CD4-positive, alpha-beta T cell treated with Interleukin-15 for 1 hour (primary cell): ENCODE measurements at regions not wholly inside any gene's neighbourhood (a gene's known extent, or its start where the extent isn't known, plus 50 kb on each side); places are given as distances from the start of the nearest gene placed in this dataset.

ENCODE experiments used
- DNase-seq: peaks from one replicate; pipeline ENCODE4 v3.0.0-alpha.2; 2020

DNA sequence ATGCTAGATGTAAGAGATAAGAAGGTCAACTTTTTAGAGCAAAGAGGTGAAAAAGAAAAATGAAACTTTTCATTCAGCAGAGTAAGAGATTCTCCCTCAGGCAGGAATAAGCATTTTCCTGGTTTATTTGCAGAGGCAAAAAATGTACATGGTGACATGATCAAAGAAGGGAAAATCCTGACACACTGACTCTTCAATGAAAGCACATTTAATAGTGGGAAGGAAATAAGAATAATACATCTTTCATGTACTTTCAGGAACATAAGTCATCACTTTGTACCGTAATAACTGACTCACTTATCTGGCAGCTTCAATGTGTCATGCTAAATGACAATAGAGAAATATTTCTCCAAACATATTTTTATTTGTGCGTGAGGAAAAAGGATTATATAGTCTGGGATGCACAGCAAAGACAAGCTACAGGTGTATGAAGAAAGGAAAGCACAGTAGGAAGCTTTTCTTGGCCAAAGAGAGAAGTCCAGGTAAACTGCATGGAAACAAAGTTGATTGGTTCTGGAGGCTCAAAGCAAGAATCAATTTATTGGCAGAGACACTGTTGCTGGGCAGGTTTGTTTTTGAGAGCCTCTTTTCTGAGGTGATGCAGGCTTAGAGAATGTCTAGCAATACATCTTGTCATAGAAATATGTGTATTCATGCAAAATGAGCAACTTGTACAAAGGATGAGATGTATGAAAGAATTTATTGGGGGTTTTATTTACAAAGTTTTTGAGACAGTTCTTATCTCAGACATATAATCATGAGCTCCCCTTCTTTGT is 1409.0 kb downstream of the PLA2G4A start:
- no peak for DNase-seq

DNA sequence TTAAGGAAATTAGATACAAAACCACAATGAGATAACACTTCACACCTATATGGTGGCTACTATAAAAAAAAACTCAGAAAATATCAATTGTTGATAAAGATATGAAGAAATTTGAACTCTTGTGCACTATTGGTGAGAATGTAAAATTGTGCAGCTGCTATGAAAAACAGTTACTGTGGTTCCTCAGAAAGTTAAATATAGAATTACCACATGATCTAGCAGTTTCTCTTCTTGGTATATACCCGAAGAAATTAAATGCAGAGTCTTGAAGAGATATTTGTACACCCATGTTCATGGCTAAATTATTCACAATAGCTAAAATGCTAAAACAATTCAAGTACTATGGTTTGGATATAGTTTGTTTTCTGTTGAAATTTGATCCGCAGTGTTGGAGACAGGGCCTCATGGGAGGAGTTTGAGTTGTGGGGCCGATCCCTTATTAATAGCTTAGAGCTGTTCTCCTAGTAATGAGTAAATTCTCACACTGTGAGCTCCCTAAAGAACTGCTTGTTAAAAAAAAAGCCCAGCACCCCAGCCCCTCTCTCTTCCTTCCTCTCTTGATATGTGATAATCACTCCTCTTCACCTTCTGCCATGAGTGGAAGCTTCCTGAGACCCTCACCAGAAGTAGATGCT is 1412.1 kb downstream of the PLA2G4A start:
- DNase-seq = no peak

DNA sequence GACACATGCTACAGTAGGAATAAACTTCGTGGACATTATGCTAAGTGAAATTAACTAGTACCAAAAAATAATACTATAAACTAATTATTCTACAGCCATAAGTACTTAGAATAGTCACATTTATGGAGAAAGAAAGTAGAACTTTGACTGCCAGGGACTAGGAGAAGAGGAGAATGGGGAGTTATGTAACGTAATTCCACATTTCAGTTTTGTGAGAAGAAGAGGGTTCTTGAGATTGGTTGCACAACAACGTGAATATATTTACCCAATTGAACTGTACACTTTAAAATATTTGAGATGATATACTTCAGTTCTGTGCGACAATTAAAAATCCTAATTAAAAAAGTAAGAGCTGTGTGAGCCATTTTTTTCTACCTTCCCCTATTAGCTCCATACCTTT is 1412.9 kb downstream of the PLA2G4A start:
- no peak for DNase-seq

DNA sequence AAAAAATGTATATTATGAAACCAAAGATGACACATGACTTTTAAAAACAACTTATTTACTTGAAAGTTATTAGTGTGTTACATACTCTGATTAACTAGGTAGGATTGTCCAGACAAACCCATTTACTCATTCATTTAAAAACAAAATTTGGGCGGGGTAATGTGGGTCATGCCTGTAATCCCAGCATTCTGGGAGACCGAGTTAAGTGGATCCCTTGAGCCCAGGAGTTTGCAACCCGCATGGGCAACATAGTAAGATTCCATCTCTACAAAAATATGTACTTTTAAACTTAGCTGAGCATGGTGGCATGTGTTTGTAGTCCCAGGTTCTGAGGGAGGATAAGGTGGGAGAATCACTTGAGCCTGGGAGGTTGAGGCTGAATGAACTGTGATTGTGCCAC is 1414.7 kb downstream of the PLA2G4A start:
- no peak for DNase-seq

DNA sequence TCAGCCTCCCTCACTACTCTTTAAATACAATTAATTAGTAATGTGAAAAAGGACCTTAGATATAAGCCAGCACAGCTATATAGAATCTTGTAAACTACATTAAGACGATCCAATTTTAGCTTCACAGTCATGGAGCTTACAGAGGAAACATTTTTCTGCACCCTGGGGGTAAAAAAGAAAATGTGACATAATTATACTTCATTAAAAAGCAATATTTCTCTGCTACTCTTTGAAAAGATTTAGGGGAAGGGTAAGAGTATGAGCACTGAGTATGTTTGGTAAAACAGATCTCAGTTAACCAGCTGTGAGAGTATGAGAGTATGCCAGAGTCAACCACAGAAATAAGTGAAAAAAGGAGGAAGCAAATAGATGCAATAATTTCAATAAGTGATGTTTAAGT is 1415.9 kb downstream of the PLA2G4A start:
- DNase-seq = no peak

DNA sequence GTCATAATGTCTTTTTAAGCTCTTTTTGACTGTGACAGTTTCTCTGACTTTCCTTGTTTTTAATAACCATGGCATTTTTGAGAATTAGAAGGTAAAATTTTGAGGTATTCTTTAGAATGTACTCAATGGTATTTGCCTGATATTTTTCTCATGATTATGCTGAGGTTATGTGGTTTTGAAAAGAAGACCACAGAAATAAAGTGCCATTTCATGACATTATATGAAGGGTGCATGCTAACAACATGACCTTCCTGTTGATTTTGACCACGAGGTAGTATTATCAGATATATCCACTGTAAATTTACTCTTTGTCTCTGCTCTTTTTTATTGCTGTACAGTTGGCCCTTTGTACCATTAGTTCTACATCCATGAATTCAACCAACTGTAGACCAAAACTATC is 1418.5 kb downstream of the PLA2G4A start:
- no peak for DNase-seq

DNA sequence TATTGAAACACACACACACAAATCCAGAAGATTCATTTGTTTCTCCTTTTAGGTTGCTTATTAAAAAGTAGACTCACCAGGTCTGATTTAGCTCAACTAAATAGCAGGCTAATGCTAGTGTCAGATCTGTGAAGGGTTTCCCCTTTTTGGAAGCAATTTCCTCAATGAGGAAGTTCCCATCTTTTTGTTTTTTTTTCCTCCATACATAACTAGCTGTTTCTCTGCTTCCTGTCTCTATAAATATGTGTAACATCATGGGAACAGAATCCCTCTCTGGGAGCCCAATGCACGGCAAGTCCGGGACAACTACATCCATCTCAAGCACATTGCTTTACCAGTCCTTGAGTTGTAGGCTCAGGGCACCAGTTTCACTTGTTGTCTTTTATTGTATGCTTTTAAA is 1421.1 kb downstream of the PLA2G4A start:
- no peak for DNase-seq

DNA sequence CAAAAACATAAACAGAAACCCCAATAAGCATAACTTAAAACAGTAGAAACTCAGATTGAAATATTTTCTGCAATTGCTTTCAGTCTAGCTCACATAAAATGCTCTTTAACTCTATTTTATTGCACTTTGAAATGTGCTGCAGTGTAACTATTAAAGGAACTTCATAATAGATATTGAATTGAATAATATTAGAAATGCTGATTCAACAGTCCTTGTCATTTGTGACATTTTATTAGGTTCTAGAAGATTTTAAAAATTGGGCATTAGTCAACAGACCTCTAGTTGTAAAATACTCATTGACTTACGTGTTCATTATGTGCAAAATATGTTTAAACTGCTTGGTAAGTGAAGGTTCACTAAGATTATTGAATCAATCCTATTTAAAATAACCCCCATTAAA is 1422.3 kb downstream of the PLA2G4A start:
- no peak for DNase-seq

DNA sequence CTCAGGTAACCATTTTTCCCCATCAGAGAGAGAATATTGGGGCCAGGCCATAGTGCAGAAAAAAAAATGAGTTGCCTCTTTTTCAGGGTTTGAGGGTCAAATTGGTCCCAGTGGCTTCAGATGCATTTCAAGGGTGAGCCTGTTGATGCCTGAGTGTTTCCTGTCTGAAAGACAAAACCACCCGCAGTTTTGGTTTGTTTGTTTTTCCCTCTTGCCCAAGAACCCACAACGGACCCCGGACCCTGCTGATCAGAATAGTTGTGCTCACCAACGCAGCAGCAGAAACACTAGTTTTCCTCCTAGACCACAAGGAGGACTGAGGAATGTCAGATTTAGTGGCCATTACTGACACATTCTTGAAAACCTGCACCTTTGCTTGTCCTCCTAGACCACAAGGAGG is 1433.1 kb downstream of the PLA2G4A start:
- DNase-seq = no peak

DNA sequence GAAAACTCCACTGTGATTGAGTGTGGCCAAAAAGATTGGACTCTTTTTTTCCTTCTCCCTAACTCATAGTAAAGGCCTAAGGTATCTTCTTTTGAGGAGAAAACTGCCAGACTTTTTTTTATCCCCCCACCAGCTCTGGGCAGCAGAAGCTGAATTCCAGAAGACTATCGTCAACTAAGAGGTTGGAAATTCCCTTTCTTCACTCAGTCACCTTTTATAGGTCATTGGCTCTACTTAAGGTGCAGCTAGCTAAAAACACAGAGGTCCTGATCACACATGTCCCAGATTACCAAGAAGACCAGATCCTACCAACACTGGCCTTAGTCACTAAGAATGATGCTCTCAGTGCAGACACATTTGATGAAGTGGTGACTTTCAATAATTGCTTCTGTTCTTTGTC is 1441.2 kb downstream of the PLA2G4A start:
- DNase-seq = no peak

DNA sequence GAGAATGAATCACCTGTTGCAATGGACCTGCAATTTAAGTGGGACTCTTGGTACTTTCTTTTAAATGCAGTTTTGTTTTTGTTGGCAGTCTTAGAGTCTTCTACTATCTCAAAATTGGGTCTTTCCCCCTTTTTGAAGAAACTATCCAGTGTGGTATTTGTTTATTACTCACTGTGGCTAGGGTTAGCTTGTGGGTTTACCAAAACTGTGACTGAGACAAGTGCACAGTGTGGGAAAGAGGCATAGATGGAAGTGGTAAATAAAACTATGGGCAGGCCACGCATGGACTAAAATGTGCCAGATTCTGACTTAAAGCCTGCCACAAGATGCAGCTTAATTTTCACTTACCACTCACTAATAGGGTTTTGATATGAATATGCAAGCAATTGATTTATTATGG is 1441.7 kb downstream of the PLA2G4A start:
- DNase-seq = no peak

DNA sequence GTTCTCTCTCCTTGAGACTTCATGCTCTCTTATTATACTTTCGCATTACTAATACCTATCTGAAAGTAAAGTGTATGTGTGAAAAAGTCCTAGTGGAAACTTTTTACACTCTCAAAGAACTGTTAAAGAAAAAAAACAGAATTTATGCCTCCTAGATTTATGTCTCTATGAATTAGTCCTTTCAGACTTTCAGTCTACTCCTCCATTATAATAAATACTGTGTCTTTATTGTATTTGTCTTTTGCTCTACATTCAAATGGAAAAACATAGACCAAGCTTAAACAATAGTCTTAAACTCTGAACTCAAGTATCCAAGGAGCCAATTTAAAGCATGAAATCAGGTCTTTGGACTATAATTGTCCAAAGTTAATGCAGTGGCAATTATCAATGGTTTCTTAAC is 1449.0 kb downstream of the PLA2G4A start:
- no peak for DNase-seq

DNA sequence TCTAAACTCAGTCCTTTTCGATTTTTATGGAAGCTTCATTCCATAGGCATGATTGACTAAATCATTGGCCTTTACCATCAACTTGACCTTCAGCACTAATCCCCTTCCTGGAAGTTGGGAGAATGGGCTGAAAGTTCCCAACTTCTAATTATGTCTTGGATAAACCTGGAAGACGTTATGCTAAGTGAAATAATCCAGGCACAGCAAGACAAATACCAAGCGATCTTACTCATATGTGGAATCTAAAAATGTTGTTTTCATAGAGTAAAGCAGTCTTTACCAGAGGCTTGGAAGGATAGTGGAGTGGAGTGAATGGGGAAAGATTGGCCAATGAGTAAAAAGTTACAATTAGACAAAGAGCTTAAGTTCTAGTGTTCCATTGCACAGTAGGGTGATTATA is 1453.2 kb downstream of the PLA2G4A start:
- DNase-seq = no peak

DNA sequence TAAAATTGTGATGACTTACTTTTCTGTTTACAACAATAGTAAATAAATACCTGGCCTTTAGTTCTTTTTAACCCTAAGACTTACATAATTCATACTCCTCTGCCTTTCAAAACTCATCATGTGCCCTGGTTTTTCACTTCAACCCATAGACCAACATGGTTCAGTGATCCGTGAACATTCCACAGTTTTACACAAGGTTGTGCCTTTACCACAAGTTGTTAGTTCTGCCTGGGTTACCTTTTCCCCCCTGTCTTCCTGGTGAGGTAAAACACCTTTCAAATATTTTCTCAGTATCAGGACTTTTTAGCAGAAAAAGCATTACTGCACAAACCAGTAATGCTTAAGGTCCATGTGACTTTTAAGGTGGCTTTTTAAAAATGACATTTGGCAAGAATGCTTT is 1466.4 kb downstream of the PLA2G4A start:
- no peak for DNase-seq

DNA sequence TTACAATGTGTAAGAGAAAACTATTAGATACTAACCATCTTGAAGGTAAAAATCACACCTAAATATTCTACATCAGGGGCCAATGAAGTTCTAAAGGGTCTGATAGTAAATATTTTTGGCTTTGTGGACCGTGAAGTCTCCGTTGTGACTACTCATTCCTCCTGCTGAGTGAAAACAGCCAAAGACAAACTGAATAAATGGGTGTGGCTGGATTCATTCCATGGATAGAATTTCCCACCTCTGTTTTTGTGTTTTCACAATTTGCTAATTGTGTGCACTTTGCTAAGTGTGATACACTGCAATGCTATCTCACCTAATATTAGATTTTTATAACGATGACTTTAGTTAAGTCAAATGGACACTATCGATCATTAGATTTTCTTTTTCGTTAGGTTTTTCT is 1474.0 kb downstream of the PLA2G4A start:
- no peak for DNase-seq

DNA sequence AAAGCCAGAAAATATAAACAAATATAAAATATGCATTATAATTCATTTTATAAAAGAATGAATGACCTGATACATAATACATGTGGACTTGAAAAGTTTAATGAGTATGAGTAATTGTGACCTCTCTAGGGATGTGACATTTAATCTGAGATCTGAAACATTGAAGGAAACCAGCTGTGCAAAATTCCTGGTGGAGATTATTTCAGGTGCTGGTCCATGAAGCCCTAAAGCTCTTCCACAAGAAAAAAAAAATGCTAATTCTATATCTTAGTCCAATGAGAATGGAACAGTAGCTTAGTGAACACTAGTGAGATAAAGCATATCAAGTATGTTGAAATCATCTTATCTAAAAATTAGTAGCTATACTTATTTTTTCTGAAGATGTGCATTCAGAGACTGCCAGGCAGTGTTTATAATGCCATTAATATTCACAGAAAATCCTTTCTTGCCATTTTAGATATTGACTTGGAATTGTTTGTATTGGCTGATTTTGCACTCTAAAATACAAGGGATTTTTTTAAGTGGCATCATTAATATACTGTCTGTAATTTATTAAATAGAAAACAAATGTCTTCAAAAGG is 1485.9 kb downstream of the PLA2G4A start:
- DNase-seq = no peak

DNA sequence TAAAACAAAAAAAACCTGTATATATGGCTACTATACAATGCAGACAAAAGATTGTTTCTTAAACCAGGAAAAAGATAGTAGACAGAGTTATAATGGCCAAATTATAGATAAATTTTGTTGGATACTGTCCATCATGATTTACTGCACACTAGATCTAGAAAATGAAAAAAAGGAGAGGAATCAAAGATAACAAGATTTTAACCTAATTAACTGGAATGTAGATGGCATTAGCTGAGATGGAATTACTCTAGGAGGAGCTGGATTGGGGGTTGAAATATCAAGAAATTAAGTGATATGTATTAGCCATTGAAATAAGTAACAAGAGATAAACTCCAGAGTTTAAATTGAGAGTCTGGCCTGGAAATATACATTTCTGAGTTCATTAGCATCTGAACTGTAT is 1489.1 kb downstream of the PLA2G4A start:
- DNase-seq = no peak

DNA sequence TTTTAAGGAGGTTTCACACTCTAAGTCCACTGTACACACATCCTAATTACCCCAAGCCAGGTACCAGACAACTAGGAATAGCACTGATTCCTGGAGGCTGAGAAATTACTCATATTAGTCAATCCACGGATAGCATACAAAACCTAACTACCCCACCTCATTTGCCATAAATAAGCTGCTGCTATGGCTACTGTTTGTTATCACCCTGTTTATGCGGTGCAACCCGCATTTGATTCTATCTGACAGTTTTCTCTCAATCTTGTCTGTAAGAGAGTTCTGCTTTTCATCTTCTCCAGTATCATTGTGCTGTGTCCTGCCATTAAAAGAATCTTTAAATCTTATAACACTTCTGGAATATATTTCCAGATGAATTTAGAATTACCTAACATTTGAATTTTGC is 1496.5 kb downstream of the PLA2G4A start:
- no peak for DNase-seq

DNA sequence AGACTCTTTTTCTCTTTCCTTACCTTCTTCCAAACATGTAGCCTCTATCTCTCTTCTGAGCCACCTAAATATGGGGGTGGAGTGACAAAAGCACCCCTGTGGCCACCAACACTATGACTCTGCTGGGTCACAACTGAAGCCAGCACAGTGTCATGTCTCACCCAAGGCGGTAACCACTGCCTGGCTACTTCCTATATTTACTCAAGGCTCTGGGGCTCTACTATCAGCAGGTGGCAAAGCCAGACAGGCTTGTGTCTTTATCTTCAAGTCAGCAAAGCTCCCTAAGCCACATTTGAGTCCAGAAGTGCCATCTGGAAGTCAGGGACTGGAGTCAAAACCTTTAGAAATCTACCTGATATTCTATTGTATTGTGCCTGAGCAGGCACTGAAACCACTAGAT is 1515.2 kb downstream of the PLA2G4A start:
- no peak for DNase-seq

DNA sequence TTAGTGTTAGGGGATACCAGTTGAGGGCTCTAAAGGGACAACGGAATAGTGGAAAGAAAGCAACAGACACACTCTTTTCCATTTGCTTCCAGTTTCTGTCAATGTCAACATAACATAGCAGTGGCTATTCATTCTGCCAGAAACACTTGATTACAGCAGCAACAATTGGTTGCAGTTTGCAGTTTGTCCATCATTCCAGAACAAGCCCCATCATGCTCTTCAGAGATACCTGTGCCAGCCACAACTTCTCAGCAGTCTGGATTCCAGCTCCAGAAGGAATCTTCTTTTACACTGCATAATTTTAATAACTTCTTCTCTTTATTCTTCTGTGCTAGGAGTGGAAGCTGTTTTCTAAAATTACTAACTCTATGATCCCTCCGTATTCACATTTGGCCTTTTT is 1521.4 kb downstream of the PLA2G4A start:
- DNase-seq = no peak

DNA sequence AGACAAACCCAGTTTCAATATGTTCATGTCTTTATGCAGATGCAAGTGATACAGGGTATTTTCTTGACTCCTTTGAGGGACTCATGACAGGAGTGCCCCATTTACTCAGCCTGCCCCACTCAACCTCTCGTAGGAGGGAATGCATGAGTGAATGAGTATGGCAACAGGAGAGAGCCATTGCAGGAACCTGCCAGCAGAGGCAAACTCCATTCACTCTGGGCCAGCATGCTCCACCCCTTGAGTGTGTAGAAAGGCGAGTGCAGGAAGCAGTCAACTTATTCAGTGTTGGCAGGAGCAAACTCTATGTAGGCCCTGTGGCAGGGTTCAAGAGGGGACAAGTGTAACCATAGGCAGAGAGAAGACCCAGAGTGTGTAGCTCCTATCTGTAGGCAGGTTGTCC is 1526.3 kb downstream of the PLA2G4A start:
- DNase-seq = no peak

DNA sequence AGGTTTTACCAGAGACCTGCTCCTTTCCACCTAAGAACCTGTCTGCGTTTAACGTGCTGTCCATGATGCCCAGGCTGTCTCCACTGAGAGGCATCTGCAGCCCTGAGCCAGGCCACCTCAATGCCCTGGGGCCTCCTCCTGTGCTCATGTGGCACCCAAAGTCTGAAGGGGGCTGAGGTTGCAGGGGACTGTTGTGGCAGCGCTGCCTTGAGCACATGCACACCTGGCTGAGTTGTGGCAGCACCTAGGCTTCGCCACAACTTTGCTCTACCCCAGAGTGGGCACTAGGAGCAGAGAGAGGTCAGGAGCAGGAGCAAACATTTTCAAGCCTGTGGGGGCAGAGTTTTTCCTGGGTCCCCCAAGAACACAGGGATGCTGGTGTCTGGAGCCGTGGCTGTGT is 1527.1 kb downstream of the PLA2G4A start:
- no peak for DNase-seq

DNA sequence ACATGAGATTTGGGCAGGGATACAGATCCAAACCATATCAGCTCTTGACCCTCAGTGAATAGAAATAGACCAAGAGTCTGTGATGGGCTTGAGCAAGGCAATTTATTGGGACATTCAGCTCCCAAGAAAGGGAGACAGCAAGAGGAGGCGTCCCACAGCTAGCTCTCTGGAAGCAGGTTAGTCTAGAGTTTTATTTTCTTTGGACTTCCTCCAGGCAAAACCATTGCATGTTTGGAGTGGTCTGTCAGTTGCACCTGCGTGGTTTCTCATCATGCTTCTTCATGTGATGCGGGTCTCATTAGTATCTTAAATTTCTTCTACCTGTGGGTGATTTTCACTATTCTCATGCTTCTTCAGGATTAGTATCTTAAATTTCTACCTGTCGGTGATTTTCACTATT is 1530.6 kb downstream of the PLA2G4A start:
- DNase-seq = no peak

DNA sequence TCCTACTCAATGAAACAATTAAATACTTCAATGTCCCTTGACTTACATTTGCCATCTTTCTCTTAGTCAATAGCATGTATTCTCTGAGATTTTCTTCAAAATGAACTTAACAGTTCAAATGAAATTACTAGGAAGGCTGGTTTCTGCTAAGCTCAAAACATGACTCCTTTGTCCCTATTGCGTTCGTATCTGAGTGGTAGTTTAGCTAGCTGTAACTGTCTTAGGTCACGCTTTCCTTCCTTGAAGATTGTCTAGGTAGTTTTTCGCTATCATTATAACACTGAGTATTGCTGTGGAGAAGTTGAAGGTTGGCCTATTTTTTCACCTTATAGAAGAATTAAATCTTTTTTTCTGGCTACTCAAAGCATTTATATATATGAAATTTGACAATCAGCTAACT is 1535.2 kb downstream of the PLA2G4A start:
- no peak for DNase-seq
